NCI-H1930 (cell line): ENCODE measurements at regions not wholly inside any gene's neighbourhood (a gene's known extent, or its start where the extent isn't known, plus 50 kb on each side); places are given as distances from the start of the nearest gene placed in this dataset.
"Not testable (repeated sequence)": the region's sequence is repeated elsewhere in the genome, so short reads cannot be mapped to it uniquely, and the experiment has no call there.

Experiments used
- DNase-seq, 2 experiments: peaks; one replicate each; lab custom pipeline; 2025; lab: John Stamatoyannopoulos, UW

DNA sequence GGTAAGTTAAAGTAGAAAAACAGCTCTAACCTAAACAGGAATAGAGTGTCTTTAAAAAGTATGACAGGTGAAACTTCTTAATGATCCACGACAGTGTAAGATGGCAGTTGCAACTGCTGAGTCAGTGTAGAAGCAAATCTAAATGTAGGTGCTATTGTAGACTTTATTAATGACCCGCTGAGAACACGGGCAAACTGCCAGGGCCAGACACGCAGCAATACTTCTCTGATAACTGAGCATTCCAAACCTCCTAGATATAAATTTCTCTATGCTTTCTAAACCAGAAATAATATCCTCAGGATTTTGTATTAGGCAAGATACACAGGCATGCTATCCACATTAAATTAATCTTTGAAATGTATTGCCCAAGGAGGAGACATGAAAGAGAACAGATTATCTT, 1076.4 kb downstream of the HACE1 start:
- no peak for DNase-seq

DNA sequence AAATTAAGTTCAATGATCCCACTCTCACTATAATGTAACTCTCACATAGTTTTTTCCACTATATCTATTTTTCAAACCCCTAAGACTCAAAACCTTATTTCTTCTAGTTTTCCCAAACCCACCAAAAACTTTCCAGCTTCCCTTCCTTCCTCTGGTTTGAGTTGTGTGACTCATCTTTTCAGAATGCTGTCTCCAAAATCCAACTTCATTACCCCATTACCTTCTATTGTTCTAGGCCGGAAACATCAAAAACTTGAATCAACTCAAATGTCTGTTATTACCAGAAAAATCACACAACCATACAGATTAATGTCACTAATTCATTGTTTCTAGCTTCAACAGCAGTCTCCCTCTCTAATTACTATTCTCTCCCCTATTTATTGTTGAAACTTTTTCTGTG, 1090.3 kb downstream of the HACE1 start:
- DNase-seq, result no peak

DNA sequence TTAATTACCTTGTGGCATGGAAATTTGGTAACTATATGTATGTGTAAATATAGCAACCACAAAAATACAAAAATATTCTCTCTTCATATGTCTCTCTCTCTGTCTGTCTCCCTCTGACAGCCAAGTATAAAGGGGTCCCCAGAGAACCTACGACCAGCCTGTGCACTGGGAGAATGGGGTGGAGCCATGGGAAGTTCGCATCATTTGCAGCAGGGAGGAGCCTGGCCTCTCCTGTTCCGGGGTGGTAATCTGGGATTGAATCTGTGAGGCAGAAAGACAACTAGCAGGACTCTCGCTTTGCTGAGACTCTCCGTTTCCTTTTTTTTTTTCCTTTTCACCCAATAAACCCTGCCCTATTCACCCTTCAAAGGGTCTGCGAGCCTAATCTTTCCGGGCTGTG, 1109.1 kb downstream of the HACE1 start:
- no peak for DNase-seq

DNA sequence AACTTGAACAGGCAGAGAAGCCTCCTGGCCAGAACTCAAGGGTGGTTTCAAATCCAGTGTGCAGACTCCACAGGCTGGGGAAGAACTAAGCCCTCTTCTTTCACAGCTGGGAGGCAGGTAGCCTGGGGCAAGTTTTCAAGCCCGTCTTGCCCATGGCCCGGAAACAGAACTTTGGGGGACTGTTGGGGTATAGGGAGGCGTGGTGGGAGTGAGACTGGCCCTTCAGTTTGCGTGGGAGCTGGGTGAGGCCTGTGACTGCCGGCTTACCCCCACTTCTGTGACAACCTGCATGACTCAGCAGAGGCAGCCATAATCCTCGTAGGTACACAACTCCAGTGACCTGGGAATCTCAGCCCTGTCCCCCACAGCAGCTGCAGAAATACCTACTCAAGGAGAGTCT, 1125.7 kb downstream of the HACE1 start:
- no peak for DNase-seq

DNA sequence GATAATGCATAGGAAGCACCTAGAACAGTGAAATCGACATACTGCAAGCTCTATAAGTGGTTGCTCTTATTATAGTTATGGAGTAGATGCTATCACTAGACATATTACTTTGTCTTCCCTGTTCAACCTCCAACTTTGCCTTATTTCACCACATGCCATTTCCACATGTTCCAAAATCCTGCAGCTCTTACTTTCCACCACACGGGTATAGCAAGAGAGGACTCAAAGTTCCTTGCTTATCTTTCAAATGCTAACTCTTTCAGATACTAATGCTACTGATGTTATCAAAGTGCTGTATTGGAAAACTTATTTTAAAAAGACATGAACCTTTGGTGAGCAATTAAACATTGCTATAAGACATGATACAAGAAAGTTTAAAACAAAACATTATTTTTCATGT, 1130.1 kb downstream of the HACE1 start:
- DNase-seq, result no peak

DNA sequence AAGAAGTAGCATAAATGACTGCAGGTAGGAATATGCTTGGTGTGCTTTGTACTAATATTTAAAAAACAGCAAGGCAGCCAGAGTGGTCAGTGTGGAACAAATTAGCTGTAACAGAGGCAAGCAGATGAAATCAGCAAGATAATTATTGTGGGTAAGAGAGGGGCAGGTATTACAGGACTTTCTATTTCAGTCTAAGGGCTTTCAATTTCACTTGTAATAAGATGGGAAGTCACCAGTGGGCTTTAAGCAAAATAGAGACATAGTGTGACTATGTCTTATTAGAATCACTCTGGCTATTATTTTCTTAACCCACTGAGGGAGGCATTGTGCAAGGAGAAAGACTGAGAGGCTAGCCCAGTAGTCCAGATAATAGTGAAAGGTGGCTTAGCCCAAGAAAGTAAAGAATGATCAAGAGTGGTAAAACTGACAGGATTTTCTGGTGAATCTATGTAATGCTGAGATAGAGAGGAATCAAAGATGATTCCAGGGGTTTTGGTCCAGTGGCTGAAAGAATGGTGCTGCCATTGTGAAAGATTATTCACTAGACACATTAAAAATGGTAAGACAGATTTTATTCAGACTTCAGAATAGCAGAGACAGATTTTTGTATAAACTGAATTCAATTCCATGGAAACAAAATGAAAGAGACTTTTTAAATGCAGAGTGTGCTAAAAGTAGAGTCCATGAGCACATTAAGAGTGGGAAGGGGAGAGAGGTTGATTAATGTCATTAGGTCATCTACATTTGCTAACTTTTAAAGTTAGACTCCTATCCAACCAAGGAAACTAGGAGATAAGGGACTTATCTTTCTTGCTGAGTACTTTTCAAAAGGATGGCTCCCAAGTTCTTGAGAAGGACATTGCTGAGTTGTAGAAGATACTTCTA, 1136.0 kb downstream of the HACE1 start:
- DNase-seq, result no peak

DNA sequence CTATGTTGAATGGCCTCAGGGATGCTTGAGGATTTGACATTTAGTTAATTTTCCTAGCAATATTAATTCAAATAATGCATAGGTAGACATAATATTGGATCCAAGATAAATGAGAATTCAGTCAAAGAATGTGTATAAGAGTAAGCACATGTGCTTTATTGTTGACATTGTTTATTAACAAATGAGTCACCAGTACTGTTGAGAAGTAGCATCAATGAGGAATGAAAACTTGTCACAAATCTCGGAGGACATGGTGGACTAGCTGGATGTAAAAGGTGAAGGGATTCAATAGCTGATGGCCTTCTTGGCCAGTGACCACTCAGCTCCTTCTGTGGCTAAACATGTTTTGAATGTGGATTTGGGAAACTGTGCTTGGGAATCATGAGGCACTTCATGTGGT, 1137.0 kb downstream of the HACE1 start:
- DNase-seq, result no peak

DNA sequence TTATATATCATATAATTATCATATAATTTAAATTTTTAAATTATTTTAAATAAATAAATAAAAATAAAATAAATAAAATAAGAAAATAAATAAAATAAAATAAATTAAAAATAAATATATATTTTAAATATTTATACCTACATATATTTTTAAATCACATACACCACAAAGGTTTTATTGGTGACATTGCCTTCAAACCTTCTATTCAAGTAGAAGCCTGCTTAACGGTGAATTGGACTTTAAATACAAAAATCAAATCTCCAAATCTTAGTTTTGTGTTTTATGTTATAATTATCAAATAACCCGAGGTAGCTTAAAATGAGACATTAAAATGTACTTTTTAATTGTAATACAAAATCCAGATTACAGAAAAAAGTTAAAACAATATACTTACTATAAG, 1137.8 kb downstream of the HACE1 start:
- DNase-seq, result no peak

DNA sequence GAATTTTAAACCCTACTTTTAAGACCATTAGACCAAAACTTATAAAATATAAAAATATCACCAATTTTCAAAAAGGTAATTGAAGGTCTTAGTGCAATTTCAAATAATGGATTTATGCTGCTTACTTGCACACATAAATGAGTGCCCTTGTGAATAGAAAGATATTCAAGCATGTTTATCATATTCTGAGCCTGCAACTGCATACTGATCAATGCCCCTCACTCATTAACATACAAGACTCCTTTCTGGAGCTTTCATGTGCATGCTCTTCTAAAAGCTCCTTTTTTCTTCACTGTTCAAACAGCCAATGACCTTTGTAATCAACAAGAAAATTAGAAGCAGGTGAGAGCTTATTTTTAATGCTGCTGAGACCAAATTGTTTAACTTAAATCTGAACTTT, 1139.3 kb downstream of the HACE1 start:
- no peak for DNase-seq

DNA sequence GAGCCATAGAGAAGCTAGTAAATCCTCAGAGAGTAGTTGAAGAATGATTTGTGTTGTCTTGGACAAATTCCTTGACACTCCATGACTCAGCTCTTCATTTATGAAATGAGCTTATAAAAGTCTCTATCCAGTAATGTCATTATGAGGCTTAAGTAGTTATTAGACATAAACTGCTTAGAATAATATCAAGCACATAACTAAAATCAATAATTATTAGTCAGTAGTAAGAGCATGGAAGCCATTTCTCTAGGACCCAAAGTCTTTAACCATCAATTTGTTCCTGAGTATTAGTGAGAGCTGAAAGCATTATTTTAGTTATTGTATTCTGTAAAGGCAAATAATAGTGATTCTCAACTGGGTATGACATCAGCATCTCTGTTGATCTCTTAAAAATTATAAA, 1140.2 kb downstream of the HACE1 start:
- no peak for DNase-seq

DNA sequence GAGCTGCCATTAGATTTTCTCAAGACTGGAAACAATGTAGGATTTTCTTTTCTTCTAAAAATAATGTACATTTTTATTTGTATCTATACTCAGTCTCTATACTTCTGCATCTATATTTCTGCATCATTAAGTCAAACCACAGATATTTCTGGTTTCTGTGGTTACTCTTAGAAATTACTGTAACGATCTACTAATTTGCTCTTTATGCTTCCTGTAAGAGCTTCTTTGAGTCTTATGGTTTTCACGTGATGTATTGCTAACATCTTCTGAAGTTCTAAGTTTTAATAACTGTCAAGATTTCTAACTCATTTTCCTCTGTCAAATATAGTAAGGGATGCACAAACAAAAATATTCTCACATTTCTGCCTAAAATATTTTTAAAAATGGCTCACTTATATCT, 1144.5 kb downstream of the HACE1 start:
- no peak for DNase-seq

DNA sequence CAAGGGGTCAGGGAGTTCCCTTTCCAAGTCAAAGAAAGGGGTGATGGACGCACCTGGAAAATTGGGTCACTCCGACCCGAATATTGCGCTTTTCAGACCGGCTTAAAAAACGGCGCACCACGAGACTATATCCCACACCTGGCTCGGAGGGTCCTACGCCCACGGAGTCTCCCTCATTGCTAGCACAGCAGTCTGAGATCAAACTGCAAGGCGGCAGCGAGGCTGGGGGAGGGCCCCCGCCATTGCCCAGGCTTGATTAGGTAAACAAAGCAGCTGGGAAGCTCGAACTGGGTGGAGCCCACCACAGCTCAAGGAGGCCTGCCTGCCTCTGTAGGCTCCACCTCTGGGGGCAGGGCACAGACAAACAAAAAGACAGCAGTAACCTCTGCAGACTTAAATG, 1150.5 kb downstream of the HACE1 start:
- DNase-seq, result not testable (repeated sequence)

DNA sequence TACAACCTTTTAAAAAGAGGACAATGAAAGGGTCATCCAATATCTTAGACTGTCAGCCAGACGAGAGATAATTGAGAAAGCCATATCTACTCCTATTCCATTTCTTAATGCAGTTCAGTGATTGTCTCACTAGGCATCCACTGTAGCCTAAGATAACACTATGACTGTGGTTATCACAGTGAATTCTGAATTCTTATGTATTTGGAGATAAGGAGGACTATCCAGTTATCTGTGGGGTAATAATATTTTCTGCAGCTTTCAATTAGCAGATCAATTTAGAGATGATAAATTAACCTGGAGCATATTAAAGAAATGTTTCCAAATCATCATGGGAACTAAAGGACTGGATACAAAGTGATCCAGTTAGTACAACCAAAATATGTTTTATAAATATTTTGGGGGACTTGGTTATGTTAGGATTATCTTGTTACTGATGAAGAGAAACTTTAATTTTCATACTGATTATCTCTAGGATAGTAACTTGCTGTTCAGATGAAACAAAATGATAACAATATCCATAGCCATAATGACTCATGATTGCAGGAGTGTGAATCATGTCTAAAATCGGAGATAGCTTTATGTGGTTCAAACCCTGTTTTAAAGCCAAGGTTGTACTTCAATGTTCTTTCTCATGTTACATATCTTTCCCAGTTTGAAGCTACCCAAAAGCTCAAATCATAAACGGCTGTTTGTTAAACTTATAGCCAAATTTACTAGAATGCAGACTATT, 1152.0 kb downstream of the HACE1 start:
- DNase-seq, result no peak

DNA sequence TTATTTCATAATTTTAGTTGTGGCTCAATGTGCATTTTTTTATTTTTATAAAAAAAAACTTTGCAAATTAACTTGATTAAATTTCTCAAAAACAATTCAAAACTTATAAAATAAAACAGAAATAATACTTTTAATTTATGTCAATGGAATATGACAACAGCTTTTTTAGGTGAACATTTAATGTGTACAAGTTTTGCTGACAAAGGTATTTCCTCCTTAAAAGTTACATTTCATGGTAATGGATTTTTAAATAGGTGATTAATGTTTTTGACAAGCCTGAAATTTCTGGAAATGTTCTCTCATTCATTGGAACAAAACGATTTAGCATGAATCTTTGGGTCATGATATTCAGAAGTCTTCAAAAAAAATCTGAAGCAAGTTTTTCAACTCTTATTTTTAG, 1160.0 kb downstream of the HACE1 start:
- no peak for DNase-seq

DNA sequence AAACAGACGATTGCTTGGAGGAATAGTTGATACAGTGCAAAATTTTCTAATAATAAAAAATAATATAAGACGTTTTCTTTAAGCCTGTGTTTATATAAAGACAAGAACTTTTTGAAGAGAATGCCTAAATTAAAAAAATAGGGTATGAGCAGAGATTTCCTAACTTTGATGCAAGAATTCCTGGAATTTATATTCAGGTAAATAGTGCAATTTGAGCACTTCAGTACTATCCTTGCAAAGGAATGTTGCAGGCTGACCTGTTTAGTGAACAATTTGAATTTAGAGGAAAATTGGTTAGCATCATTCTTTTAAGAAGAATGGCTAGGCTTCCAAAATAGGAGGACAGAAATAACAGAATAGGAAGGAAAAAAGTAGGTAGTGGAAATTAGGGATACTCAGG, 1172.3 kb downstream of the HACE1 start:
- no peak for DNase-seq

DNA sequence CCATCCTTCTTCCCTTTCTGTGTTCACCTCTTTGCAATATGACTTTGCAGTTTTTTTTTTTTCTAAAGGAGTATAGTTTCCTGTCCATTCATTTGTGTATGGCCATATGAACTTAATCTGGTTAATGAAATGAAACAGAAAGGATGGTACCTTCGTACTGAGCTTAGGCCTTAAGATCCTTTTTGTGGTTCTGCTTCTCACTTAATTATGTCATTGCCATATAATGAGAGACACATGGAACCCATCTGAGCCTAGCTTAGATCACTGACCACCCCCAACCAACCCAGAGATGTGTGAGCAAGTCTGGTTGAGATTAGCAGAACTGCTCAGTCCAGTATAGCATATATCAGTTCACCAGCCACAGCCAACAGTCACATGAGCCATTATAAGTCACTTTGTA, 1179.6 kb downstream of the HACE1 start:
- no peak for DNase-seq

DNA sequence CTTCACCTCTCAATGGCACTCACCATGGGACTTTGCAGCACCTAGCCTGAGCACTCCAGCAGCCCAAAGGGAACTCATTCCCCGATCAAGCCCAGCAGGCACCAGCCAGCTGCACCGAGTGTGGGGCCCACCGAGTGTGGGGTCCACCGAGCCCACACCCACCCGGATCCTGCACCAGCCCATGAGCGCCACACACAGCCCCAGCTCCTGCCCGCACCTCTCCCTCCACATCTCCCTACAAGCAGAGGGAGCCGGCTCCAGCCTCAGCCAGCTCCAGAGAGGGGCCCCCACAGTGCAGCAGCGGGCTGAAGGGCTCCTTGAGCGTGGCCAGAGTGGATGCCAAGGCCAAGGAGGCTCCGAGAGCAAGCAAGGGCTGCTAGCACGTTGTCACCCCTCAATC, 1182.4 kb downstream of the HACE1 start:
- no peak for DNase-seq

DNA sequence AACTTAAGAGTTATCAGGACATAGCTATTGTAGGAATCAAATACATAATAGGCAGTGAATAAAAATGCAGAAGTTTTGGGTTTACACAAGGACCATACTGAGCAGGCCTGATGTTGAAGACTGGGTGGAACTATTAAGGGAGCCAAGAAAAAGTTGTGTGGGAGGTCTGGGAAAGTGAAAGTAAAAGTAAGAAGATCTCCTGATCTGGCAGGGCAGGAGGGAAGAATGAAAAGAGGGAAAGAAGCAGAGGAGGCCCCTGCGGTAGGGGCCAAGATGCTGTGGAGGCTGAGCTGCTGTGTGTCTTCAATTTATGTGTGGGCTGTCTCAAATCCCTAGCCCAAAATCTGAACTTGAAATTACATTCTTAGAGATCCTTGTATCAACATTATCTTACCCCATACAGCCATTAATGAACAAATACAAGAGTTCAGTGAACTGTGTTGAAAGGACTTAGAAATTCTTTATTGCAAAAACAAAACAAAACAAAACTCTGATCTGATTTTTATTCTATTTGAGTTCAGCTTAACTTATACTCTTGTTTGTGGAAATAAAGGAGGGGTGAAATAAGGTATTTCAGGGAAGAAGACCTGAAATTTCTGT, 1183.8 kb downstream of the HACE1 start:
- DNase-seq, result no peak

DNA sequence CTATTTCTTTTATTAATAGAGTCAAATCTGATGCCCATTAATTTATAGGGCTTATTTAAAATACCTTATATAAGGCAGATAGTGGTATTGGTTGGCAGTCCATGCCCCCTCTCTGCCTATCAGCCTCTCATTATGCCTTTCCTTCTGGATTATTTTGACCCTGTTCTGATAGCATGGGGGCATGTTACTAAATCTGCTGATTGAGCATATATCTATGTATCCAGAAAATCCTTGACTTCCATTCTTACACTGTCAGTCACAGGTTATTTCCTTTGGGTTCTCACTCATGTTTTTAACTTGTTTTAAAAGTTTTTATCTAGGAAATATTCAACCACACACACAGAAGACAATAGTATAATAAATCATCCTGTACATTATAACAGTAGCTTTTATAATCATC, 1184.9 kb downstream of the HACE1 start:
- DNase-seq, result no peak

DNA sequence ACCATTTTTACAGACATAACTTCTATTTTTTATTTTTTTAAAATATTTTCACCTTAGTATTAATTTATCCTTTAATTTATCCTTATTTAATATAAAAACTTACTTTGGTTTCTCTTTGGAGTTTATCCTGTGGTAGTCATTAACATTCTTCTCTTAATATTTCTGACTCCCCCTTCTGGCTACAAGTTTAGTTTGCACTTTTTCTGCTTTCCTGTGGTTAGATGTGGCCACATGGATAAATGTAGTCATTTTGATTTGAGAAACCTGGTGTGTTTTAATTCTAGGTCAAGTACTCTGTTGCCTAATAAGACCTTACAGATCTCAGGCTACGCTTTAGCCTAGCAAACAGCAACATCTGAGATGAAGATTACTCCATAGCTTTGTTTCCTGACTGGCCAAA, 1187.5 kb downstream of the HACE1 start:
- DNase-seq, result no peak

DNA sequence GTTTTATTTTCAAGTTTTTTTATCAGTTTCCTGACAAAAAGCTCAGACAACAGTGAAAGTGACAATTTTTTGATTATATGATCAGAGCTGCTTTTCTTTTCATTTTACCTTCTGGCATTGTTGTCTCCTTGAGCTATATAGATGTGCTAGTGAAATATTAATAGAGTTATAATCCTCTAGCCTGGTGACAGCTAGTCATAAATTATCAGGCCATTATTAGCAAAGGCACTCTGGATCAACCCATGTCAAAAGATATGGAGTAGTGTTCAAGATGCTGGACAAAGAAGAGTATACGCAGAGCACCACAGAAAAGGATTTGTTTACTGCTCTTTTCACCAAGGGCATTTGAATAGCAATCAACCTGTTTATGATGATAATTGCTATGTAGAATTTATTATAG, 1230.1 kb downstream of the HACE1 start:
- DNase-seq, result no peak

DNA sequence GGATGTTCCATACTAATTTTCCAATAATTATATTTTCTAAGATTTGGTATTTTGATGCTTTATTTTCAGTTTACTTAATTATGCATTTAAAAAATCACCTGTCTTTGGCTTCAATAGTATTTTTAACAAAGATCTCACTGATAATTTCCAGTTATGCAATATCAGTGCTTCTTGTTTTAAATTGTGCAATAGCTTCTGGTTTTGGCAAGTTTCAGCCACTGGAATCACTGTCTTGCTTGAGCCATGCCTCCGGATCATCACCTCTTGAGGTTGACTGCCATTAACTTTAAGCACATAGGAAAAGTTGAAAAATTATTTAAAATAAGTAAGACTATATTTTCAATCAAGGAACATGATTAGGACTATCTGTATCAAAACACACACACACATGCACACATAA, 1242.1 kb downstream of the HACE1 start:
- no peak for DNase-seq

DNA sequence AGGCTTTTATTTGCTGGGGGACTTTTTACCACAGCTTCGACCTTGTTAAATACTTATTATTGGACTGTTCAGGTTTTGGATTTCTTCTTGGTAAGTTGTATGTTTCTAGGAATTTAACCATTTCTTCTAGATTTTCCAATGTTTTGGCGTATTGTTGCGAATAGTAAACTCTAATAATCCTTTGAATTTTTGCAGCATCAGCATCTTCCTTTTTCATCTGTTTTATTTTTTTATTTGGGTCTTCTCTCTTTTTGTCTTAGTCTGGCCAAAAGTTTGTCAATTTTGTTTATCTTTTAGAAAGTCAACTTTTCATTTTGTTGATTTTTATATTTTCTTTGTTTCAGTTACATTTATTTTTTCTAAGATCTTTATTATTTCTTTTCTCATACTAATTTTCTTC, 1272.0 kb downstream of the HACE1 start:
- DNase-seq, result no peak
